GM19239 (cell line): ENCODE measurements at regions not wholly inside any gene's neighbourhood (a gene's known extent, or its start where the extent isn't known, plus 50 kb on each side); places are given as distances from the start of the nearest gene placed in this dataset.
"Not testable (repeated sequence)": the region's sequence is repeated elsewhere in the genome, so short reads cannot be mapped to it uniquely, and the experiment has no call there.

Experiments
- DNase-seq: peaks from one replicate; pipeline ENCODE4 v3.0.0; 2011; ENCODE audit warnings: low spot score; ENCODE audit not compliant: insufficient read length
- FAIRE-seq: peaks from 2 replicates; lab custom pipeline; 2011; peaks lifted over from hg19 to GRCh38; lab: Jason Lieb, UNC

DNA sequence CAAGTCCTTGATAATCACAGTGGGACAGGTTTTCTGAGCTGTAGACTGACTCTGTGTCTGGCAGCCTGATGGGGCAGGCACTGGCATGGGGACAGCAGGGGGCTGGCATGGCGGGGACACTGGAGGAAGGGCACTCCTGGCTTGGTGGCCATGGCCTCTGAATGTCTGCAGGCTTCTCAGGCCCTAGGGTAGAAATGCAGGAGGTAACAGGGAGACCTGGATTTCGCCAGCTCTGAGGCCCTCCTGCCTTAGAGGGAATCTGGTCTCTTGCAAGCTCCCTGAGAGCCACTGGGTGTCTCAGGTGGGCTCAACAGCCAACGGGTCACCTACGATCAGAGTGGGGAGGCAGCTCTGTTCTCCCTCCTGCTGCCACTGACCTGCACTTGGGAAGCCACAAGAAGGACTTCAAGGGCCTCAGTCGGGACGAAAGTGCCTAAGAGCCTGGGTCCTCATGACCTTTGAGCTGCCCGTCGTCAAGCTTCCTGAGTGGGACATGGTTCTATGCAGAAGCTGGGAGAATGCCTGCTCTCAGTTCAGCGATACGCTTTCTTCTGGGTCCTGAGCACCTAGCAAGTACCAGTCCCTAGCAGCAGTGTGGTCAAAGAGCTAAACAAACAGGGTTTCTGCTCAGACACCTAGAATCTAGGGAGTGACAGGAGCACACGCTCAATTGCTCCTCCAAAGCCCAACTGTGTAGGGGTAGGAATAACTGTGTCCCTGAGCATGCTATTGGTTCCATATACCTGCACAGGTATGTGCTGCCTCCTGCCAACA, 569.0 kb downstream of the PTPRU start:
- no peak for DNase-seq
- no peak for FAIRE-seq

DNA sequence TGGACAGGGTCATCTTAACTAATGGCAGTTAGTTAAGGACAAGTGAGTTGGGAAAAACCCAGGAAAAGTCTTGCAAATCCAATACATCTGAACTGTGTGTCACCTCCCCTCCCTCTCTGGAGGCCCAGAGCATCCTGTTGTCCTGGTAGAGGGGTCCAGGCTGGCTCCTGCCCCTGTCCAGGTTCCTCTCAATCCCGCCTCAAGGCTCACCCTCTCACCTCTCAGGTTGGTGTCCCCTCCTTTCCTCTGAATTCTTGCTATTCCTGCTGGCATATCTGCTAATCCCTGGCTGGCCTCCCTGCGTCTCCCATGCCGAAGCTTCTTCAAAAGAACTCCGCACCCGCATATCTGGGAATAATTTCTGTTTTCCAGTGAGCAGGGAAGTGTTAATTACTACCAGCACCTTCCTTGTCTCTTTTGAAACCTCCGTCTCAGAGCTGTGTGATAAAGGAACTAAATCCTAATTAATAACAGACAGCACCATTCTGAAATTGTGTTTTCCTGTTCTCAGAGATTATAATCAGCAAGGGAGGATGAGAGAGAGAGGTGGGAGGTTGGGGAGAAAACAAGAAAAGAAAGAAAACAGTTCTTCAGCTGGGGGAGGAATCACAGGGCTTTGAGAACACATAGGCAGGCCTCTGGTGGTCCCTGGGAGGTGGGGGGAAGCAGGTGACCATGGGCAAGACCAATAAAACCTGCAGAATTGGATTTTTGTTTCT, 568.0 kb downstream of the PTPRU start:
- FAIRE-seq (no peak), DNase-seq (no peak)

DNA sequence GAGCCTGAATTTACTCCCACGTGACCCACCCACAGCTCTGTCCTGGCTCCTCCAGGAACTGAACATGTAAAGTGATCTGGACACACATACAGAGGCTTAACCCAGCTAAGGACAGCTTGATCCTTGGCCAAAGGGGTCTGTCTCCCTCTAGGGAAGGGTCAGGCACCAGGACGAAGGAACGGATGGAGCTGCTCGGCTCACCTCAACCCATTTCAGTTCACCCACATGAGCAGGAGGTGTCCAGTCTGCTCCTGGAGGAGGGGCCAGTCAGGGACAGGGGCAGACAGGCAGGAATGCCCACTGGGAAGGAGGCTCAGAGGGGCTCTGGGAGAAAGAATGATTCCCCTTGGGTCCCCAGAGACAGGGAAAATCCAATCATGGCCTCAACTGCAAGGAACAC, 567.2 kb downstream of the PTPRU start:
- FAIRE-seq (no peak), DNase-seq (no peak)

DNA sequence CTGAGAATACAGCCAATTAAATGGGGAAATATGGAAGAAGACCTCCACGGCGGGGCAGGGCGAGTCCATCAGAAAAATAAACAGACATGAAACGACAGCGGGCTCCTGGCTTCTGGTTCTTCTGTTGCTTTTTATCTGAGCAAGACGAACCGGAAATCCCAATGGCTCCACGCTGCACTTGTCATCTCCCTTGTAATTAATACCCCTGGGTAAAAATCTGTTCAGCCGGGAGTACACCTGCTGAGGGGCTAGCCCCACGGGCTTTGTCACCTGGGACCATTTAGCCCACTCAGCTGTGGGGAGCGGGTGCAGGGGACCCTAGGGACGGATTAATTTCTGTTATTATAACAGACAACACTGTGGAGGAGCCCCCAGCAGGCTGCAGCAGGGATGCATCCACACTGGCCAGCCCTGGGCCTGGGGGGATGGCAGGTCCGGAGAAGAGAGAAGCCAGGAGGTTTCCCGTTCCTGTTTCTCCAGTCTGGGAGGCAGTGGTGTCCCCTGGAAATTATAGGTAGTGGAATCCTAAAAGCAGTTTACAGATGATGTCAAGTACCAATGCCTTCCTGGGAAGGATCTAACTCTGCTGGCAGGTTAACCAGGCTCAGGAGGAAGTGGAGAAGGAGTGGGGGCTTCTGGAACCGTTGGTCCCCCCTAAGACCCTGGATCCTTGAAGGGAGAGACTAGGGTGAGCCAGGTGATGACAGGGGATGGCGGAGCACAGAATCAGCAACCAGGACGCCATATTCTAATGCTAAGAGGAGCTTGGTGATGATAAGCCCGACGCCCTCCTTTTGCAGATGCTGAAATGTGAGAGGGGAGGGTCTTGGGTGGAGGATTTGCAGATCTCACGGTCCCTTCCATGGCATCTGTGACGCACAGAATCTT, 566.1 kb downstream of the PTPRU start:
- DNase-seq (no peak), FAIRE-seq (no peak)

DNA sequence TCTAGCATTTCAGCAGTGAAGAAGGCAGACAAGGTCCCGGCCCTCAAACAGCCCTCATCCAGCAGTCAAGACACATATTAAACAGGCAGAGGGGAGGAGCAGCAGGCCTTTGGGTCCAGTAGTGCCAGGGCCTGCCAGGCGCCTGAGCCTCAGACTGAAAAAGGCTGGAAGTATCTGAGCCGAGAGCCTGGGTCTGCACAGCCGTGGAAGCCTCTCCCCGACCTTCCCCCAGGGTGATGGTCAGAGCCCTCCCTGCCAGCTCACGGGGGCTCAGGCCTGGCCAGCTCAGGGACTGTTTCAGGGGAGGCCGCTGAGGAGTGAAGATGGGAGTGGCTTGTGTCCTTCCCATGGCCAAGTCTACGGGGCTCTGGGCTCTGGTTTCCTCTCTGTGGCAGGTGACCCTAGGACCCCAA, 565.2 kb downstream of the PTPRU start:
- FAIRE-seq, result no peak

DNA sequence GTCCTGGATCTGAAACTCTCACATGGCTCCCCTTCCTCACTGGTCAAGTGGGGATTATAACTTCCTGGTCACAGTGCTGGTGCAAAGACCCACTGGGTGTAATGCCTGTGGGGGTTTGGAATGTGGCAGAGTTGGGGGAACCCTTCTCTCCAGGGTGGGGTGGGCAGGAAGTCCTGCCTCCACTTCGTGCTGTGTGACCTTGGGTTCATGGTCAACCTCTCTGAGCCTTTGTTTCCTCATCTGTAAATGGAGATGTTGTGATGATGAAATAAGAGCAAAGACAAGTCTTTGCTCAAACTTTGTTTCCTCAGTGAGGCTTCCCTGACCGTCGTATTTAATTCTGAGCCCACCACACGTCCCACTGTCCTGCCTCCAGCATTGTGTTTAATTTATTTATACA, 564.7 kb downstream of the PTPRU start:
- FAIRE-seq, result no peak
- DNase-seq, result no peak

More for the DNA sequence above, 565.2 kb downstream of the PTPRU start:
- DNase-seq, result no peak

DNA sequence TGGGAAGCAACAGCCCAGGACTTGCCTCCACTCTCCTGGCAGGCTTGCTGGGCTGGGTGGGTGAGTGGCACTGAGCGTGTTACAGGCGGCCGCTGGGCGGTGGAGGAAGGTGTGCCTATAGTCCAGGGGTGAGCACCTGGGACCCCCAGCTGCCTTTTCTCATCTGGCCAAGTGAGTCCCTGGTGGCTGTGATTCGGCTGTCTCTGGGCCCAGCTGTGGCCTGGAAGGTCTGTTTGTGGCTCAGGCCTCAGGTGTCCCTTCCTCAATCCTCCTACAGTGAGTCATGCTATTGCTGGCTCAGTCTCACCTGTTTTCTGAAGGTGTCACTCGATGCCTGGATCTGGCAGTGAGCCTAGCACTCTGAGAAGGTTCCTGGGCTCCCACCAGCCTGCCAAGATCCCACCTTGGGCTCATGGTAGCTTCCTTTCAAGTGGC, 564.2 kb downstream of the PTPRU start:
- no peak for FAIRE-seq

DNA sequence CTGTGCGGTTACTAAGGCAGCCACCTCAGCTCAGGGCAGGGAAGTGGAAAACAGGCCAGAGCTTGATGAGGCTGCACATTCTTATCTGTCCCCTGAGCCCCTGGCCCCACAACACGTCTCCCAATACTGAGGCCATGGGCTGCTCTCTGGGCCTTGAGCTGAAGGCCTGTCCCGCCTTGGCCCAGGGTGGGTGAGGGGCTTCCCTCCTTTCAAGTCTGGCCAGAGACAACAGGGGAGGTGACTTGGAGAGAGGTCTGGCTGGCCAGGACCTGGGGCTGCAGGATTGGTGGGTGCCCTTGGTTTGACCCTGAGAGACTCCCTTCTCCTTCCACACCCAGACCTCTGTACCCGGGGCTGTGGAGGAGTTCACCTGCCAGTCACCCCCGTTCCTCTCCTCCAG, 563.8 kb downstream of the PTPRU start:
- FAIRE-seq, result no peak
- DNase-seq, result no peak

More for the DNA sequence above, 564.2 kb downstream of the PTPRU start:
- no peak for DNase-seq

DNA sequence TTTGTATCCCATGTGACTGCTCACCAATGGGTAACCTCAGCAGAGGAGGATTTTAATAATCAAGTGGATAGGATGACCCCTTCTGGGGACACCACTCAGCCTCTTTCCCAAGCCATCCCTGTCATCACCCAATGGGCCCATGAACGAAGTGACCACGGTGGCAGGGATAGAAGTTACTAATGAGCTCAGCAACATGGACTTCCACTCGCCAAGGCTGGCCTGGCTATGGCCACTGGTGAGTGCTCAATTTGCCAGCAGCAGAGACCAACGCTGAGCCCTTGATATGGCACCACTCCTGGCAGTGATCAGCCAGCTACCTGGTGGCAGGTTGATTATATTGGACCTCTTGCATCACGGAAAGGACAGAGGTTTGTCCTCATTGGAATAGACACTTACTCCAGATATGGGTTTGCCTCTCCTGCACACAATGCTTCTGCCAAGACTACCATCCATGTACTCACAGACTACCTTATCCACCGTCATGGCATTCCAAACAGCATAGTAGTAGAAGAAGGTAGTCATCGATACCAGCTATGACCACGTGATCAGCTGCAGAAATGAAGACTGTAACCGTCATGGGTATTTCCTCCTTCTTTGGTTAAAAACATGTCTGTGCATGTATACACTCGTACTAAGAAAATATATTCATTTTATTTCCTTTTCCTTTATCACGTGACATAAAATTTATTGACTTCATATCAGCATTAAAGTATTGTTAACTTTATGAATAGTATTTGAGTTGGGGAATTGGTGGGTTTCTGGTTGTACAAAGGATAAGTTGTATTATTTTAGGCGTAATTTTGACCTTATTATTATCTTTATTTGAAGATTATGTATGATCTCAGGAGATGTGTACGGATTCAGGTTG, 562.6 kb downstream of the PTPRU start:
- DNase-seq (no peak), FAIRE-seq (no peak)

DNA sequence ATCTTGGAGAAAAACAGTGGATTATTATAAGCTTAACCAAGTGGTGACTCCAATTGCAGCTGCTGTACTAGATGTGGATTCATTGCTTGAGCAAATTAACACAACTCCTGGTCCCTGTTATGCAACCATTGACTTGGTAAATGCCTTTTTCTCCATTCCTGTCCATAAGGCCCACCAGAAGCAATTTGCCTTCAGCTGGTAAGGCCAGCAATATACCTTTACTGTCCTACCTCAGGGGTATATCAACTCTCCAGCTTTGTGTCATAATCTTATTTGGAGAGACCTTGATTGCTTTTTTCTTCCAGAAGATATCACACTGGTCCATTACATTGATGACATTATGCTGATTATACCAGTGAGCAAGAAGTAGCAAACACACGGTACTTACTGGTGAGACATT, 560.8 kb downstream of the PTPRU start:
- FAIRE-seq, DNase-seq: not testable (repeated sequence)

DNA sequence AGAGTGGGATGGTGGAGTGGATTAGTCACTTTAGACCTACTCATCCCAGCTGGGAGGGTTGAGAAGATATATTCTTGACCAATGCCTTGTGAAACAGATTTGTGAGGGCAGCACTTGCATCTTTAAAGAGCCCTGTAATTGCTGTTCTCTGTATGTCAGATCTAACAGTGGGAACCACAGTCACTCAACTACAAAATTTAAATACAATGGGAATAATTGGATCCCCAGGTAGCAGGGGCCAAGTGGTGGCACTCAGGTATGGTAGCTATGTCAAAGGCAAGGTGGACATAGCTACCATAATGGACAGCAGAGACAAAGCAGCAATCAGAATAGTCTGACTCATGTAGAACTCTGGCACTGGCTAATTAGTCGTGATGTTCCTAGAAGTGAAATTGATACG, 559.6 kb downstream of the PTPRU start:
- not testable (repeated sequence) for DNase-seq, FAIRE-seq

DNA sequence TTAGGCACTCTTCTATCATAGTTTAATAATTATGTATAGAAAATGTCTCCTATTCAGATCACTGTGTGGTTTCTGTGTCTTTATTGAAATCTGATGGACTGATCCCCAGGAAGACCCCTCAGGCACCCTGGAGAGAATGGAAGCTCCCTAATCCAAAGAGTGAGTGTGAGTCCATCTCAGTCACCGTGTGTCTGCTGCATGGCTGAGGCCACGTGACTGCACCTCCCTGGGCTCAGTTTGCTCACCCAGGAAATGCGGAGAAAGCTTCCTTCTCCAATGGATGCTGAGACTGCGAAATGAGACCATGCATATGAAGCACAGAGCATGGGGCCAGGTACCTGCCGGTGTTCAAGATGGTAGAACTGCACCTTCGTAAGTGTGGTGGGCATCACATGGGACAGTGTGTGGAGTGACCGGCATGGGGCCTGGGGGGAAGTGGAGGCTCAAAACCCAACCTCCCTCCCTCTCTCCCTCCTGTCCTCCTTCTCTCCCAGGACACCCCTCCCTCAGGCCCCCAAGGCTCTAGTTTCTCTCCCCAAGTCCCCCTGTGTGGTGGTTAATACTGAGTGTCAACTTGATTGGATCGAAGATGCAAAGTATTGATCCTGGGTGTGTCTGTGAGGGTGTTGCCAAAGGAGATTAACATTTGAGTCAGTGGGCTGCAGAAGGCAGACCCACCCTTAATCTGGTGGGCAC, 557.5 kb downstream of the PTPRU start:
- FAIRE-seq (no peak), DNase-seq (no peak)

DNA sequence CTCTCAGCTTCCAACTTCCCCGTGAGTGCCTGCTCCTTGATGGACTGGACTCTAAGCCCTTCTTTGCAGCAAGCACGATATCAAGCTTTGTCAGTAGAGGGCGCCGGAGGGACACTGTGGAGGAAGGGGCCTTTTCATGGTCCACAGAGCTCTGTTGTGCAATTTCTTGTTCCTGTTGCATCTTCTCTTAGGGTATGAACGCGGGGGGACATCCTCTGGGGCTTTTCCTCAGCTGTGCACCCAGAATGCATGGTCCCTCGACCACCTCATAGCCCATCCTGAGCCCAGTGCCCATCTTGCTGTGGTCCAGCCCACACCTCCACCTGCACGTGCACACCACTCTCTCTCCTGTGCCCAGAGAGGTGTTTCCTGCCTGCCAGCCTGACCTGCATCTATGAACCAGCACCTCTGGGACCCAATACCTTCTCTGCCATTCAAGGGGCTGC, 556.8 kb downstream of the PTPRU start:
- DNase-seq (peak; percentile 48), FAIRE-seq (no peak)

DNA sequence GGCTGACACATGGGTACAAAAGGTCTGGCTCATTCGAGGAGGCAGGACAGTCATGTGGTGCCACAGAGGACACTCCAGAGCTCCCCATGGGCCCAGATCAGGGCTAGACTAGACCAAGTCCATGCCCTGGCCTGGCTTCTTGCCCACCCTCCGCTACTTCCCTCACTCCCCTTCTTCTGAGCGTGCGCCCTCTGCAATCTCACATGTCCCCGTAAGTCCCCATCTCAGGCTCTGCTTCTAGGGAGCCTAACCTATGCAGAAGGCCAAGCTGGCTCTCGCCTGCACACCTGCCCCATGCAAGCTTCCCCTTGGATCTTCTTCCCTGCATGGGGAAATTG, 553.6 kb downstream of the PTPRU start:
- FAIRE-seq, result no peak
- DNase-seq, result no peak

DNA sequence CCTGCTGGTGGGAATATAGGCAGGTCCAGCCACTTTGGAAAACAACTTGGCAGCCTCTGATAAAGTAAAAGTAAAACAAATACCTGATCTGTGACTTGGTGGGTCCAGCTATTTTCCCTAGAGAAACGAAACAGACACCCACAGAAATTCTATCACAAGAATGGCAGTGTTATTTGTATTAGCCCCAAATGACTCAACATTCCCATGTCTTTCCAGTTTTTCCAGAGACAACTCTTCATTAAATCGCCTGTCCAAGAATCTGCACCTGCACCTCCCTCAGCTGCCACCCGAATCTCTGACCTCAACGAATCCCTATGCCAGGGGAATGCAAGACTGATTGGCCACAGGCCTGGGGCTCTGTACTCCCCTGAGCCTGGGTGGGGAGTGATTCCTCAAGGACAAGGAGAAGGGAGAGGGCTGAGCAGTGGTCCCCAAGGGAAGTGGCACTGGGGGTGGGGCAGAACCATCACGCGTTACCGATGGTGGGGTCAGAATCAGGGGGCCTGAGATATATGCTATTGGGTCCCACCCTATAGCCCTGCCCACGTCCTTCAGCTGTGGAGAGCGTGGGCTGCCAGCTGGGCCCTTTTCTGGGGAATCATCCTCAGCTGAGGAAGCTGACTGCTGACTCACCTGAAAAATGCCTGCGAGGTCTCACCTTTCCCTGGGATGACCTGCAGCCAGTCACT, 553.0 kb downstream of the PTPRU start:
- DNase-seq, result no peak
- FAIRE-seq, result no peak

DNA sequence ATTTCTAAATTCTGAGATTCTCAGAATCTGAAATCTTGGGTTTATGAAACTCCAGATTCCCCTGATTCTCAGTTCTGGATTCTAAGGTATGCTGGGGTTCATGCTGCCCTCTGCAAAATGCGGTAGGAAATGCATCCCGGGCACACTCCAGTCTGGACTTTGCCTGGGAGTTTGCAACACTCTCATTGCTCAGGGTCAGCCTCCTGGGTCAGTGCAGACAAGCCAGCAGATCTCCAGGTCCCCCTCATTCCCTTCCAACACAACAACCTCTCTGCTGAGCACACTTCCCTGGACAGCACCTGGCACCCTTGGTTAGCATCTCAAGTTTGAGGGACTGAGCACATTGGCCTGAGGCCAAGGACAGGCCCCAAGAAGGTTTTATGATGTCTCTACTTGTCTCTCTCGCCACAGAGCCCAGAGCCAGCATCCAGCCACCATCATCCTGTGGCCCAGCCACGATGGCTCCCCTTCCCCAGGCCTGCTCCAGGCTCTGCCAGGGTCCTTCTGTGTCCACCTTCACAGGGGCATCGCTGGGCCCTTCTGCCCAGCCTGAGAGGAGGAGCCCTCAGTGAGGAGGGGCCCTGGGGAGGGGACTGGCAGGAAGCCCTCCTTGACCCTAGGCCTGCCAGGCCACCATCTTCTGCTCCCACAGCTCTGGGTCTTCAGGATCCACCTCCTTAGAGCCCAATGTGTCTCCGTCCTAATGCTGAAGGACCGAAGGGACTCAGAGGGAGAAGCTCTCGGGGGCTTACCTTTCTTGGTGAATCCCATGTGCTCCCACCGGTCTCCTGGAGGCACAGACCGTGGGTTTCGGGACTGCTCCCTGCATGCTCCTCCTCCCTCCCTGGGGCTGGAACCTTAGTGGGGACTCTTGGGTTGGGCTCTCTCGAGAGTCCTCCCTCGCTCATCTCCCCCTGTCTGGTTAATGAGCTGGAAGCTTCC, 550.7 kb downstream of the PTPRU start:
- FAIRE-seq (no peak), DNase-seq (no peak)

DNA sequence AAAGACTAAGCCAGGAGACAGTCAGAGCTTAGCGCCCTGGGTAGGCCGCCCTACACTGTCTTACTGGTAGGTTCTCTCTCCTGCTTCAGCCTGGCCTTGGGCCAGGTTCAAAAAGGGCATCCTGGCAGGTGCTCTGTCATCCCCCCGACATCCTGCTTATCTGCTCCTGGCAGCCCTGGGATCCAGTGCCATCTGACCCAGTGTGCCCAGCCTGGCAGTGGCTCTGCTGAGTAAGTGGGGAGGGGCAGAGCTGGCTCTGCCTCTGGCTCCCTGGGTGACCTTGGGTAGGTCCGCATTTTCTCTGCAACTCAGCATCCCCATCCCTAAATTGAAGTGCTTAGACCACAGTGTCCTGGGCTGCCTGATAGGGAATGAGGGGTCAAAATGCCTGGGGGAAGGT, 549.9 kb downstream of the PTPRU start:
- FAIRE-seq, result no peak

DNA sequence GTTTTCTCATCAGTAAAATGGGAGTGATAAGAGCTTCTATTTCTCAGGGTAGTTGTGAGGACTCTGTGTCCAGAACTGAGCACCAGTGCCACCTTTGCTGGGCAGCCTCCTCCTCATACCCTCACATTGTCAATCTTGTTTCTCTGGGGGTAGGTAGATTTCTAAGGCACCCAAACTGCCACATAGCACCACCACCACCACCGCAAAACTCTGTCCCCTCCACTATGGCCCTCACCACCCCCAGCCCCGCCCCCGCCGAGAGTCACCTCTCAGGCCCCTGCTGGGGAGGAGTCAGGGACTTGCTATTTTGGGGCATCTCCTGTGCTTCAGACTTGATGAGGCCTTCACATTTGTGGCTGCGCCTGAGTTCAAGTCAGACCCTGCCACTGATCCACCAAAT, 549.2 kb downstream of the PTPRU start:
- DNase-seq (no peak), FAIRE-seq (no peak)

More for the DNA sequence above, 549.9 kb downstream of the PTPRU start:
- DNase-seq, result no peak
